ENCODE measurements at regions not wholly inside any gene's neighbourhood (a gene's known extent, or its start where the extent isn't known, plus 50 kb on each side); places are given as distances from the start of the nearest gene placed in this dataset.

DNA sequence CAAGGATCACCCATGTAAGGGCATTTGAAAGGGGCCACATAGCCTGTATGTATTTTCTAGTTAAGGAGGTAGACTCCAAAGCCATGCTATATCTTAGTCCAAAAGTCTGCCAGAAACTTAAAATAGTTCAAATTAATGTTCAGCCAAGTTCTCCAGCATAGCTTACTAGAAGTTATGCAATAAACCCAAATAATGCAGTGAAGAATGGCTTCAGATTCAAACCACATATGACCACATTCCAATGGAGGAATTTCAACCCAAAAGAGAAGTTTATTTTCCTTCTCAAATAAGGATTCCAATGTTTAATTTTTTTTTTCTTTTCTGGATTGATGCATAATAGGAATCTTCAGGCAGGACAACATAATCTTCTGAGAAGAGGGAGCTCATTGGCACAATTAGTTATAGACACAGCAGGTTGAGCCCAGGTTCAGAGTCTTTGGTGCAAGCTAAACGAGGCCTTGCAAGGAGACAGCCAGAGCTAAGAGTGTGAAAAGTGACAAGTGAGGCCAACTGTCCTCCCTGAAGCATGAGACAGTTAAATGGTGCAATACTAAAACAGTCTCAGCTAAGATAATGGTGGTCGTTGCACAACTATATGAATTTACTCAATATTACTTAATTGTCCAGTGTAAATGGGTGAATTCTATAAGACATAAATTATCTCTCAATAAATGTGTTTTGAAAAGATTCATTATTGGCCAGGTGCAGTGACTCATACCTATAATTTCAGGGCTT lies 598.8 kb upstream of the CDH4 start:
- DNase-seq, result no peak

DNA sequence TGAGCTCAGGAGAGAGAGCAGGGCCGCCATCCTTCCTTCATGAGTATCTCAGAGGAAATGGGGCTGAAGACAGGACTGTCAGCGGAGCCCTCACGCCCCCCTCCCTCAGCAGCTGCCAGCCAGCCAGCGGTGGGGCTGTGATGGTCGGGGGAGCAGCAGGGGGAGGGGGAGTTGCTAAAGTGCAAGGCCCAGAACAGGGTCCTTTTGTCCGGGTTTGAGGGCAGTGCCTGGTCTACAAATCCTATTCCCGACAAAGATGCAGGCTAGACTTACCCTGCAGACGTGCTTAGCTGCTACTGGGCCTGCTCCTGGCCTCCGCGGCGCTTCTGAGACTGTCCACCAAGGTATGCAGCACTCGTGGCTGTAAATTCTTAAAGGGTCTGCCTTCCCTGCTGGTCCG lies 593.4 kb upstream of the CDH4 start:
- DNase-seq, result no peak

DNA sequence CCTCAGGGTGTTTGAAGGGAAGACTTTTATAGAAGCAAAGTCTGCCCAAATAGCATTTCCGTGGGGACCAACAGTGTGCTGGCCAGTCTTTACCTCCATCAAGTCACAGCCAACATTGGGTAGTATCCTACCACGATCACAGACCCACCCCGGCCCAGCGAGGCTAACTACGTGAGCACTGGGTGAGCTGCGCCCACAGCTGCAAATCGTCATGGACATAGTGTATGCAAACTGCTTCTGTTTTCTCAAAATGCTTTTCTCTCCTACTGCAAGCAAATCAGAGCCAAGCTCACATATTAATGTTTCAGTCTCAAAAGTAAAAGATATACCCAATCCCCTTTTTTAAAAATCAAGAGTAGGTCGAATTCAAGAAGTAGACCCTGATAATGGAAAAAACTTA lies 592.8 kb upstream of the CDH4 start:
- no peak for DNase-seq

DNA sequence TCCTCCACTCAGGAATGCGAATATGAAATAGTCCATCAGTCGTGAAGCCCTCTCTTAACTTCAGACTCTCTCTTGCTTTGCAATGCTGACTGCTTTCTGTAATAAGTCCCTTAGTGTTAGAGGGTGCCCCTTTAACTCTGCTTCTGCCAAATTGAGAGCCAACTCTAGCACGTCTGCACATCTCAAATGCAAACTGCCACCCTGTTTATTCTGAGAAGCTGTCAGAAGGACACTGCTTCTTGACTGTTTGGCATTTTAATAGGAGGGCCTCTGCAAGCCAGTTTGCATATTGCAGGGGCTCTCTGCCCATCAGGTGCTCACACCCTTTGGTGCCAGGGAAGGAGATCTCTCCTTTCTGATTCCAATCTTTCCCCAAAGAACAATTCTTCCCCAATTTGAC lies 589.8 kb upstream of the CDH4 start:
- no peak for DNase-seq

DNA sequence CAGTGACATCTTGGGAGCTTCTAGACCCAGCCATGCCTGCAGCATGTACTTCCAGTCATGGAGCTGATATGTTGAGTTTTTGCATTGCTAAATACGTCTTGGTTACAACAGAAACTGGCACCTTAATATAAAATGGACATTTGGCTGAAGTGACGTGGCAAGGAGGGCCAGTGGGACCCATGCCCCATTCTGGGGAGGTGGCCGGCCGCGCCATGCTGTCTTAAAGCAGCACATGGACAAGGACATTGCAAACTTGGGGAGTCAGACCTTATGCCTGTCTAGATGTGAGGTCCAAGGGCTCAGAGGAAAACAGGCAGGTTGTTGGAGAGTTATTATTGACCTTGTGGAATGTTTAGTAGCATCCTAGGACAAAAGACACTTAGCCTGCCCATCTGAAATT lies 588.0 kb upstream of the CDH4 start:
- DNase-seq, result no peak

DNA sequence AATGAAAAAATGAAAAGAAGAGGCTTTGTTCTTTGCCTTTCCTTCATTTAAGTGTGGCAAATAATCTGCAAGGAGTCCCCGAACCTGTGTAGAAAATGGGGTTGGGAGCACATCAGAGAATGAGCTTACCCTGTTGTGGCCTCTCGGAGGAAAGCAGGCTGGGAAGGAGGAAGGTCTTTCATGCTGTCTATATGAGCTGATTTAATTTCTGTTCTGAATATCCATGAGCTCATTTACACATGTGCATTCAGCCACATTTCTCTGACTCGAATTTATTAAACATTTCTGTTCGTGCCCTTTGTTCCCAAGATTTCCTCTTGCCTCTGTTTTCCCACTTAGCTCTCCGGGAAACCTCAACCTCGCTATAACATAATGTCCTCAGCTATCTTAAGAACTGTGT lies 584.4 kb upstream of the CDH4 start:
- DNase-seq, result no peak

DNA sequence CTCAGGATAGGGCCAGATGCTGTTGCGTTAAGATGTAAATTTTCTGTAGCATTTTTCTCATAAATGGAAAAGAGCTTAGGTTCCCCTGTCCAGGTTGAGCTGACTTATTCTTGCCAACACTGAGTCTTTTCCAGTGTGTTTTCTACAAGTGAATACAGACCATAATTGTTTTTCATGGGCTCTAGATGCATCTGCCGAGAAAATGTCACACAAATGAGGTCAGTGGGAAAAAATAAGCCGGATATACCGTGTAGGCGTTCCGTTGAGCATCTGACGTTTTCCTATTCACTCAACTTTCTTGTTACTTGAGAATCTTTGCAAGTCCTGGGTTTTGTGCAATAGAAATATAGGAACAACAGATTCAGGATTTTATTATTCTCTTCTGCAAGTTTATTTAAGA lies 582.9 kb upstream of the CDH4 start:
- DNase-seq, result no peak

DNA sequence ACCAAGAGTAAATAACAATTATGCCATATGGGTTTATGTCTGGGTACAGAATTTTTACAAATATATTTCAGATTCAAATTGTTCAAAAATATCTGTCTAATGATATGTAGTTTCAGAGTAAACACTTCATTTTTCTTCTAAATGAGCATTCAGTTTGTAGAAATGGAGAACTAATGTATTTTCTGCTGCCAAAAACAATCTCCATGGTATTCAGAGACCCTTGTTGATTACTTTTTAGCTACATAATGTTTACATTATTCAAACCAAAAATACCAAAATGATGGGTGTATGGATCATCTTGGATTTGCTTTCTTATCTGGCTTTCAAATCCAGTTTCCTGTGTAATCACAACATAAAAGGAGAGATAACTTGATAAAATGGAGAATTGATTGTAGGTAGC lies 576.0 kb upstream of the CDH4 start:
- no peak for DNase-seq

DNA sequence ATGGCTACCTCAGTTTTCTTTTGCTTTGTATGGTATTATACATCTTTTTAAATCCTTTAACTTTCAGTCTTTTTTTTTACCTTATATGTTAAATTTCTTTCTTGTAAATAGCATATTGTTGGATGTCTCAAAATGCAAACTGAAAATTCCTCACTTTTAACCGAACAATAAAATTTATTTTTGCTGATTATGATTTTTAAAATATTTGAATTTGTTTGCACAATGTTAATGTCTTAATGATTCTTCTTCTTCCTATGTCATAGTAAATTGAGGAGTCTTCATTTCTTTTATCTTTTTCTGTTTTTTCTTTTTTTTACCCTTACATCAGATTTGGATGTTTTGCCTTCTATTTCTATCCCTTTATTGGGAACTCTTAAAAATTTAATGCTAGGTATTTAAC lies 574.2 kb upstream of the CDH4 start:
- DNase-seq, result no peak

DNA sequence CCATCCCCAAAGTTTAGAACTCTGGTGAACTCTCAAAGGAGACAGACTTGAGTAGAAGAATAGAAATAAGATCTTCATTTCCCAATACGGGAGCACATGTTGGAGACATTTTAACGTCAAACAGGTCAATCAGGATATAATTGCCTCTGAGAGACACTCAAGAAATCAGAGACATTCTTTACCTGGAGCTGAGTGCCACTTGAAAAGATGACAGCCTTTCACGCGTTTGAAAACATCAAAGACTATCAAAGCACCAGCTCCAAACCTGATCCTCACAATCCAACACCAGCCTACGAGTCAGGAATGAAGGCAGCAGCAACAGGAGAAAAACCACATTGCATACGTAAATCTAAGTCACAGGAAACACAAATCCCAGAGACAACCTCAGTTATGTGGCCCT lies 571.5 kb upstream of the CDH4 start:
- no peak for DNase-seq

DNA sequence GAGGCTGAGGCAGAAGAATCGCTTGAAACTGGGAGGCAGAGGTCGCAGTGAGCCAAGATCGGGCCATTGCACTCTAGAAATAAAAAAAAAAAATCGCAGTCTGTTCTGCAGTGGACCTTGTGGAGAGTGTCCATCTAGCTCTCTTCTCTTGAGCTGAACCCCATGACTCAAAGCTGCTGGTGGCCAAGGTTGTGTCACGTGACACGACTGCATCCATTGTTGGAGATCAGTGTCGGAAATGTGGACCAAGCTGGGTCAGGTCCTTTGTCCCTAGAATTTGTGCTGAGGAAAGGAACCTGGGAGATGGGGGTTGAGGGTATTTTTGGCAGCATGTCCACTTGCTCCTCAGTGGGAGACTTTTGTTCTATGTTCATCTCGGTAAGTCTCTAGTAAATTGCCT lies 564.8 kb upstream of the CDH4 start:
- DNase-seq, result no peak

DNA sequence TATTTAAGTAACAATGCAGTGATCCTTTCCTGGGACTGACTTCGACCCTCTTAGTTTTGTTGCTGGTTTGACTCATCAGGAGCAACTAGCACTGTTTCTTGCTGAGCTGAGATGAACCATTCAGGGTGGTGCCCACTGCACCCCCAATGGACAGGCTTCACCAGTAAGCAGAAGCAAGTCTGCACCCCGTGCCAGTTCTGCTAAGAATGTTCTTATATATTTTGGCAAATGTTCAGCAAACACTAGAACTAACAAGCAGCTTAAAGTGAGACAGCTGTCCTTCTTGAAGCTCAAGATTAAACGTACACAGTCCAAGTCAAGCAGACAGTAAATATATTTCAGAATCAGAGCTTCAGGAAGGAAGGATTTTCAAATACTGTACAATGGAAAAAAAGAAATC lies 561.3 kb upstream of the CDH4 start:
- no peak for DNase-seq

DNA sequence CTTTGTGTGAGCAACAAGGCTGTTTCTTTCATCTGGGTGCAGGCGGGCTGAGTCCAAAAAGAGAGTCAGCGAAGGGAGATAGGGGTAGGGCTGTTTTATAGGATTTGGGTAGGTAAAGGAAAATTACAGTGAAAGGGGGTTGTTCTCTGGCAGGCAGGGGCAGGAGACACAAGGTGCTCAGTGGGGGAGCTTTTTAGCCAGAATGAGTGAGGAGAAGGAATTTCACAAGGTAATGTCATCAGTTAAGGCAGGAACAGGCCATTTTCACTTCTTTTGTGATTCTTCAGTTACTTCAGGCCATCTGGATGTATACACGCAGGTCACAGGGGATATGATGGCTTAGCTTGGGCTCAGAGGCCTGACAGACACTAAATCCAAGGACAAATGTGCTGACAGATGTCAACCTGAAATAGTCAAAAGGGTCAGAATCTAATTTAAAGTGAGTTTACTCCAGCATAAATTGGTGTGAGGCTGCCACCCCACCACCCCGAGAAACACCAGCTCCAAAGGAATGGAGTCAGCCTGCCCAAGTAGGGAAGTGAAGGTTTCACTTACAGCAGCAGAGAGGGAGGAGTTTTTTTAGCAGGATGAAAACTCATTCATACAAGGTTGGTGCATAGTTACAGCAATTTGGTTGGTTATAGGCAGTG lies 560.0 kb upstream of the CDH4 start:
- no peak for DNase-seq

DNA sequence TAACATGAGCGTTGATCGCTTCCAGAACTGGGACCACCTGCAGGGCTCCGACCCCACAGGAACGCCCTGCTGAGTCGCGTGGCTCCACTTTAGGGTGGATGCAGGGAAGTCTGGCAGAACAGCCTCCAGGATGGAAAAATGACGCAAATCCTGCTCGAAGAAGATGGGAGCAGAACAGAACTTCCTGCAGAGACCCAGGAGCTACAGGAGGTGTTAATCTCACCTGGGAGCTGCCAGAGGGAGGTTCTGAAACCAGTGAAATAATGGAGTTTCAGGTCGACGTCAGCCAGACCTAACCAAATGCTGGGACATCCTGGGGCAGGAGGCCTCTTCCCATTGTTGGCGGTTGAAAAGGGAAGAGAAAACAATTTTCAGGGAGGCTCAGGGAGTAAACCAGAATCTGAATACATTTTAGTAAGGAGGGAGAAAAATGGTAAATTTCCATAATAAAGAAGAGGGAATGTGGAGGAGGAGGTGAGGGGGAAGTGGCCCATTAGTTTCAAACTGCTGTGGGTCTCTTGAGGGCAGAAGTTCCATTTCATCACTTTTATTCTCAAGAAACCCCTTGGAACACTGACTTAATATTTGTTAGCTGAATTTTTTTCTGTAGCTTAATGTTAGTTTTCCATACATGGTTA lies 558.4 kb upstream of the CDH4 start:
- no peak for DNase-seq

DNA sequence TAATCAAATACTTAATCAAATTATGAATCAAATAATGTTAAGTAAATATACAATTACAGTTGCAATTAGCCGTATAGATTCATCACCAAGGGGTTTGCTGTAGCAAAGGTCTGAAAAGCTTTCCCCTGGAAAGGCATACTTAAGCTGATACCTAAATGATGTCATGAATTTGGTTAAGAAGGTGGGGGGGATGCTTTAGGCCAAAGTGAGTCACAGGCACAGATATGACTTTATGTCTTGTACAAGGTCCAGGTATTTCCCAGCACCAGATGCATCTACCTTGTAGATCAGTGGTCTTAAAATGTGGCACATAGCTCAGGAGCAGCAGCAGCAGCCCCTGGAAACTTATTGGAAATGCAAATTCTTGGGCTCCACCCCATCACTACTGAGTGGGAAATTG lies 557.3 kb upstream of the CDH4 start:
- DNase-seq, result no peak

DNA sequence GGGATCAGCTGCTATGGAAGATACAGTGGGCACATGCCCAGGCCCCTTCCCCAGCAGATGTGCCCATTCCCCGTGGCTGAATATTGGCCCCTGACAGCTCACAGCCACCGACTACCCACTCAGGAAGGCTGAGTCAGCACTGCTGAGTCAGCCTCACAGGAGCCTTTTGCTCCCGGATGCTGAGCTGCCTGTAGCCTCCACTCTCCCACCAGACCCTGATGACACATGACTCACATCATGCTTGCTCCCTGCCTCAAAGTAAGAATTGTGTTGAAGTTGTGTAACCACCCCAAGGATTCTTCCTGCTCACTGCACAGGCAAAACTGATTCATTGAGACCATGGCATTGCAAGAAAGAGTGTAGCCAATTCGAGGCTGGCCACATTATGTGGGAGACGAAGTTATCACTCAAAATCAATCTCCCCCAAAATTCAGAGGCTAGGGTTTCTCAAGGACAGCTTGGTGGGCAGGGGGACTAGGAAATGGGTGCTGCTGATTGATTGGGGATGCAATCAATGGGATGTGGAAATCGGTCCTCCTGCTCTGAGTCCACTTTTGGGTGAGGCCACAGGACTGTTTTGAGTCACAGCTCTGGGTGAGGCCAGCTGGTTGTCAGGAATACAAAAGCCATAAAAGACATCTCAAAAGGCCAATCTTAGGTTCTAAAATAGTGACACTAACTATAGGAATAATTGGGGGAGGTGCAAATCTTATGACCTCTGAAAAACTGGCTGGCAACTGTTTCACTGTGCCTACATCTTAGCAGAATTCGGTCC lies 556.6 kb upstream of the CDH4 start:
- DNase-seq, result no peak

DNA sequence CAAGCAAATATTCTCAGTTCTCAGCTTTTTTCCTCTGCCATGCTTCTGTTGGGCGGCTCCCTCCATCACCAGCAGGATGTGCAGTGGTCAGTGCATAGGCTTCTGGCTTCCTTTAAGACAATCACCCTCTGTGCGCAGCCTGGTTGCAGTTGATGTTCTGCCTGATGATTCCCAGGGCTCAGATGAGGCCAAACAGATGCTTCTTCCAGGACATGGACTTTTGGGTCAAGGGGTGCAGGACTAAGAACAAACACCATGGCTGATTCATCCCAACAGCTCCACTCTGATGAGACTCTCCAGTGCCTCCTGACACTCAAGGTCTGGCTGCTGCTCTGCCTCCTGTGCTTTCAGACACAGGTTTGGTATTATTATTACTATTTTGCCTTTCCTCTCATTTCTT lies 554.8 kb upstream of the CDH4 start:
- no peak for DNase-seq

DNA sequence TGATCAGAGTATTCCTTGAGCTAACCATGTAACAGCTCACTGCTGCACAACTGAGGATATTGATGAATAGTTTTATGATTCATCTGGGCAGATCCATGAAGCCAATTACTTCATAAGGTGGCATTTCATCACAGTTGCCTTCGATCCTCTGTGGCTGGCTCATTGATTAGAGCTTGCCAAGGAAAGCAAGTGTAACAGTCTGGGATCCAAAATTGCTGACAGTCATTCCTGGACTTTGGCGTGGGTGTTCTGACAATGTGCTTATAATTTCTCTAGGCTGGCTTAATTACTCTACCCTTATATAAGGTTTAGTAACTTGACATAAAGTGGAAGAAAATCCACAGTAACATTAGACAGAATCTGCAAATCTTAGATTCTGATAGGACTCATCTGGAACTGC lies 551.3 kb upstream of the CDH4 start:
- DNase-seq, result no peak

DNA sequence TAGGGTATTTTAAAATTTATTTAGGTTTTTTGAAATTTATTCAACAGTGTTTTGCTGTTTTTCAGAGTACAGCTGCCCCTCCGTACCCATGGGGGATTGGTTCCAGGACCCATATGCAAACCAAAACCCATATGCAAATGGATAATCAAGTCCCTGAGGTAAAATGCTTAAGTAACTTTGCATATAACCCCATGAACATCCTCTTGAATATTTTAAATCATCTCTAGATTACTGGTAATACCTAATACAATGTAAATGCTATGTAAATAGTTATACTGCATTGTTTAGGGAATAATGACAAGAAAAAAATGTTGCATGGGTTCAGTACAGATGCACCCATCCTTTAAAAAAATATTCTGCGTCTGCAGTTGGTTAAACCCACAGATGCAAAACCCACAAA lies 547.9 kb upstream of the CDH4 start:
- no peak for DNase-seq

DNA sequence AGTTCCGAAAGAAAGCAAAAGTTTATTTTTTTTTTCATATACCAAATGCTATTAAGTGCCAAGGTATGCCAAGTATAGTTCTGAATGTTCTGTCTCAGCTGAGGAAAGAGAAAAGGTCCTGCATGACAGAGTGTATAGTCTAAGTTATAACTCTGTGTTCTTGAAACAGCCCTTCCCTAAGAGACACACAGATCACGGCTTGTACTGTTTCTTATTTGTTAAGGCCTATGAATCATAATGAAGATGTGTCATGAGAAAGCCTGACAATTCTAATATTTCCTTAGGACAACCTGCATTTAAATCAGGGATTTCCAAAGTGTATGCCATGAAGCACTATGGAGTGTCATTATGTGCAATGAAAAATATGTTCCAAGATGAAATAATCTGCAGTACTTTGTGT lies 538.7 kb upstream of the CDH4 start:
- DNase-seq, result no peak

DNA sequence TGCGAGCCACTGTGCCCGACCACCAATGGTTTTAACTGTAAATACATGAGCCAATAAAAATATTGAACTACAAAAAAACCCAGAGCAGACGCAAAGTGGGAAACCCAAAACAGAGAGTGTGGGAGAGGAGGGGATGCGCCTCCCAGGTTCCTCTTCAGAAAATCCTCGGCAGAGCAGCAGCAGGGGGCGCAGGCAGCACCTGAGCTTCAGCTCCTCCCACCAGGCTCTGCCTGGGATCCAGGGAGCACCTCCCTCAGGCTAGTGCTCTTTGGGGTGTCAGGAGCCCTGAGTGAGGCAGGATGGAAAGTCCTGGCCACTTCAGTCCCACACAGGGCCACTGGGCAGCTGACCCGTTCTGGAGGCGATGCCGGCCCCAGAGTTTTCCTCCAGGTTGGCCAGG lies 536.9 kb upstream of the CDH4 start:
- DNase-seq, result no peak

DNA sequence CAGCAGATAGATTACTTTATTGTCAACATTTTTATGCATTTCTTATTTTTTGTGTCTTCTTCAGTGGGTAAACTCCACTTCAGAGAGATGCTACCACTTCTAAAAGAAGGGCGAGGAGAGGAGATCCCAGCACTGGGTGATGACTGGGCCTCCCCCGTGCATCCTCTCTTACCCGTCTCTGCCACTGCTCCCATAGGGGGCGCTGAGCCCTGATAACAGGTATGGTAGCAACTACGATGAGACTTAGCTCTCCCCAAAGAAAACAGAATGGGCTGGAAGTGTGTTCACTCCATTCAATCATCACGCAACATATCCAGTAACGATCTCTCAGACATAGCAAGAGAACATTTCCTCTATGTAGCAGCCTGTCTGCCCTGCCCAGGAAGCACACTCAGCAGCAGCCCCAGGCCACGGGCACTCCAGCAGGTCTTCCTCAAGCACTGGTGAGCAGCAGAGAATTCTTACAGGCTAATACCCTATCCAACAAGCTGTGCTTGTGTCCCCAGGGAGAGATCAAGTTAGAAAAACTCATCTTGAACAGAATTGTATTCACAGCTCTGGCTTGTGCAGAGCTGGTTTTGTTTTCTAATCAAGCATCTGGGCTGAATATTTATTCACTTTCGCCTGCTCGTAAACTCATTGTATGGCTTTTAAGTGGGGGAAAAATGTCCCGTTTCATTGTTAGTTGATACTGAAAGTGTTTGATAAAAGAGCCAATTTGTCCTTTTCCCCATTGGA lies 533.1 kb upstream of the CDH4 start:
- DNase-seq, result no peak

DNA sequence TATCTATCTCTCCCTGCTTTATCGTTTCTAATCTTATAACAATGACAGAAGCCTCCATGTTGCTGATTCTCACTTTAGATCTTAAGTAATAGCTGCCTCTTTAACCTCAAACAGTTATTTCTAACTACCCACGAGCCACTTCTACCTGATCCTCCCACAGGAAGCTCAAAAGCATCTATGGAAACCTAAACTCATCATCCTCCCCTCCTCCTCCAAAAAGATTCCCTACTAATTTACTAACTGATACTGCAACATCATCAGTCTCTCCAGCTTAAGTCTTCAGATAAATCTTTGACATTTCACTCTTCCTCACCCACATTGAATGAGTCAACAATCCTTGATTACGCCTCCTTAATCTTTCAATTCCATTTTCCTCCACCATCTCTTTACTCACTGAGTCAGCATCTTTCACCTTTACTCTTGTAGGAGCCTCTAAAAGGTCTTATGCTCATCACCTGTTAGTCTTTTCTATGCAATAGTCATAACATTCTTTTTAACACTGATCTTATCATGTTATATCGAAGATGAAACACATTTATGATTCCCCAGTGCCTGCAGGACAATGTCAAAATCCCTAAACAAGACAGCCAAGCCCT lies 526.7 kb upstream of the CDH4 start:
- no peak for DNase-seq
